ENCODE measurements at regions not wholly inside any gene's neighbourhood (a gene's known extent, or its start where the extent isn't known, plus 50 kb on each side); places are given as distances from the start of the nearest gene placed in this dataset.

- TF ChIP-seq BACH2 (CRISPR knock-in tag; IDR thresholded peaks at IDR 0.05; ENCODE audit: borderline replicate concordance) (no peak), ARNTL (CRISPR knock-in tag; IDR thresholded peaks at IDR 0.05; ENCODE audit: borderline replicate concordance, low read depth) (no peak), ZNF565 (CRISPR knock-in tag; conservative IDR thresholded peaks at IDR 0.05; ENCODE audit: low read depth) (no peak), GLIS3 (CRISPR knock-in tag; IDR thresholded peaks at IDR 0.05) (no peak), OSR1 (CRISPR knock-in tag; IDR thresholded peaks at IDR 0.05) (no peak), ZNF70 (CRISPR knock-in tag; IDR thresholded peaks at IDR 0.05) (no peak), CSDC2 (CRISPR knock-in tag; IDR thresholded peaks at IDR 0.05) (no peak), CSRNP3 (CRISPR knock-in tag; IDR thresholded peaks at IDR 0.05) (no peak), POU6F1 (CRISPR knock-in tag; IDR thresholded peaks at IDR 0.05; ENCODE audit: borderline replicate concordance, low read depth) (no peak)
These were observed 100.8 kb downstream of the PLPPR4 start (continued) for GRCh38 chr1:99365141-99365540.

GRCh38 chr1:99365545-99365944, 101.3 kb downstream of the PLPPR4 start:
- no peak for ATAC-seq
- TF ChIP-seq TCF4 (CRISPR knock-in tag; IDR thresholded peaks at IDR 0.05; ENCODE audit: borderline replicate concordance) = peak; percentile 54; the same call in 1 of the 2 replicates
- no peak for TF ChIP-seq ZFP30 (CRISPR knock-in tag; IDR thresholded peaks at IDR 0.05)

GRCh38 chr1:99369154-99369553, 104.9 kb downstream of the PLPPR4 start:
- no peak for ATAC-seq

More at GRCh38 chr1:99369154-99369553, 104.9 kb downstream of the PLPPR4 start:
- TF ChIP-seq GLIS3 (CRISPR knock-in tag; IDR thresholded peaks at IDR 0.05) (no peak), OSR1 (CRISPR knock-in tag; IDR thresholded peaks at IDR 0.05) (no peak), CSRNP3 (CRISPR knock-in tag; IDR thresholded peaks at IDR 0.05) (no peak), SNAI2 (CRISPR knock-in tag; IDR thresholded peaks at IDR 0.05) (no peak), ZC3H10 (CRISPR knock-in tag; IDR thresholded peaks at IDR 0.05) (no peak), CSDC2 (CRISPR knock-in tag; IDR thresholded peaks at IDR 0.05) (no peak), ISL1 (CRISPR knock-in tag; IDR thresholded peaks at IDR 0.05) (no peak), ARNTL (CRISPR knock-in tag; IDR thresholded peaks at IDR 0.05; ENCODE audit: borderline replicate concordance, low read depth) (no peak), ESRRG (CRISPR knock-in tag; IDR thresholded peaks at IDR 0.05) (no peak), PPARA (CRISPR knock-in tag; IDR thresholded peaks at IDR 0.05; ENCODE audit: borderline replicate concordance) (no peak), CREB5 (CRISPR knock-in tag; IDR thresholded peaks at IDR 0.05; ENCODE audit: low read depth) (no peak), TCF4 (CRISPR knock-in tag; IDR thresholded peaks at IDR 0.05; ENCODE audit: borderline replicate concordance) (no peak), TSHZ2 (CRISPR knock-in tag; IDR thresholded peaks at IDR 0.05) (no peak), ZFP3 (CRISPR knock-in tag; IDR thresholded peaks at IDR 0.05) (no peak), ZNF8 (CRISPR knock-in tag; IDR thresholded peaks at IDR 0.05) (no peak), ZFP30 (CRISPR knock-in tag; IDR thresholded peaks at IDR 0.05) (no peak)

Data from SK-N-SH treated with all-trans-retinoic acid at 6 μM for 48 hours (cell line).